VCaP (cell line): ENCODE measurements at regions not wholly inside any gene's neighbourhood (a gene's known extent, or its start where the extent isn't known, plus 50 kb on each side); places are given as distances from the start of the nearest gene placed in this dataset.

Source experiments
- H3K27ac ChIP-seq: fragments of 450-650 bp; 2 replicates; pipeline ENCODE4 v1.5.1; 2017
- TF ChIP-seq, protein P1 (sequence below): fragments of 450-650 bp; conservative IDR thresholded peaks from 2 replicates; pipeline ENCODE4 v1.5.1; 2017; ENCODE audit warnings: mild to moderate bottlenecking, moderate library complexity

DNA sequence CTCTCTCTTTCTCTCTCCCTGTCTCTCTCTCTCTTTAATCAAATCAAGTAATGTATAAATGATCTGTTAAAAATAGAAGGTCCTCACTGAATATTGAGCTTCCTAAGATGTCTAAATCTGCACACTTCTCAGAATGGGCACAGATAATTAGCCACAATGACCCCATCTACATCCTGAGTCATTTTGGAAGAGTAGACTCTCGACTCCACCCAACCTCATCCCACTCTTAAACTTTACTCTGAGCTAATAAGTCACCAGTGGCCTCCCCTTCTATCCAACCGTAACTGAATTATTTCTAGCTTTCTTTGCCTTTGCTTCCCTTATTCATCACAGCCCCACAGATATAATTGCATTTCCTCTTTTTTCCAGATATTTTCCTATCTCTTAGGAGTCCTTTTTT, 326.5 kb upstream of the ZNF717 start:
- H3K27ac ChIP-seq = no peak overlapping the region
- TF ChIP-seq, protein P1, sequence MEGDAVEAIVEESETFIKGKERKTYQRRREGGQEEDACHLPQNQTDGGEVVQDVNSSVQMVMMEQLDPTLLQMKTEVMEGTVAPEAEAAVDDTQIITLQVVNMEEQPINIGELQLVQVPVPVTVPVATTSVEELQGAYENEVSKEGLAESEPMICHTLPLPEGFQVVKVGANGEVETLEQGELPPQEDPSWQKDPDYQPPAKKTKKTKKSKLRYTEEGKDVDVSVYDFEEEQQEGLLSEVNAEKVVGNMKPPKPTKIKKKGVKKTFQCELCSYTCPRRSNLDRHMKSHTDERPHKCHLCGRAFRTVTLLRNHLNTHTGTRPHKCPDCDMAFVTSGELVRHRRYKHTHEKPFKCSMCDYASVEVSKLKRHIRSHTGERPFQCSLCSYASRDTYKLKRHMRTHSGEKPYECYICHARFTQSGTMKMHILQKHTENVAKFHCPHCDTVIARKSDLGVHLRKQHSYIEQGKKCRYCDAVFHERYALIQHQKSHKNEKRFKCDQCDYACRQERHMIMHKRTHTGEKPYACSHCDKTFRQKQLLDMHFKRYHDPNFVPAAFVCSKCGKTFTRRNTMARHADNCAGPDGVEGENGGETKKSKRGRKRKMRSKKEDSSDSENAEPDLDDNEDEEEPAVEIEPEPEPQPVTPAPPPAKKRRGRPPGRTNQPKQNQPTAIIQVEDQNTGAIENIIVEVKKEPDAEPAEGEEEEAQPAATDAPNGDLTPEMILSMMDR = no peak

DNA sequence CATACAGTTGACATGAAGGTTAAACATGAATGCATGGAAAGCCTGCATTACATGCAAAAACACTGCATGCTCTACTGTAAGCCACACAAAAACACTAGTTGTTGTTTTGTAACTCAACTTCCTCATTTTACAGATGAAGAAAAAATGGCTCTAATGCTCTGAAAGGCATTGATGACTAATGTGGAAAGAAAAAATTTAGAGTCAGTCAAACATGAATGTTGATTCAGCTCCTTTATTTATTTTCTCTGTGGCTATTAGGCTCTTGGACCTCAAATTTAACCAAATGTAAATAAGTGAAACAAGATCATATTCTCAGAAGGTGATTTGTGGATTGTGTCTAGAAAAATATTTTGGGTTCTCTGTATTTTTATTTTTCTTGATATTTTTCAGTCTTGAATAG, 336.7 kb upstream of the ZNF717 start:
- no peak overlapping the region for H3K27ac ChIP-seq
- TF ChIP-seq, protein P1 = no peak

DNA sequence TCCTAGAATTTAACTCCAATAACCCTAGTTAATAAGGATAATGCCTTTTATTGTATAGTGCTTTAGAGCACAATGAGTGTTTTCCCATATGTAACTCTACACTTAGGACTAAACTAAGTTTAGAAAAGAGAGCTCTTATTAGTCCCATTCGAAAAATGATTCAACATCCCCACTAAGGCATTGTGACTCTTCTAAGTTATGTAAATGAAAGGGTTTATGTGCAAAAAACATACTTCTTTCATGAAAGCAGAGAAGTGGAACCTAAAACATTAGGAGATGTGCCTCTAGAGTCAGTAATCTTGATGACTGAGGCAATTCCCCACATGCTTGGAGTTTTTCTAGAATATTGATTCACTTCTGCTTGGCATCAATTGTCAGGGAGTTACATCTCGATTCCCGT, 344.1 kb upstream of the ZNF717 start:
- no peak overlapping the region for H3K27ac ChIP-seq
- TF ChIP-seq, protein P1 = no peak

DNA sequence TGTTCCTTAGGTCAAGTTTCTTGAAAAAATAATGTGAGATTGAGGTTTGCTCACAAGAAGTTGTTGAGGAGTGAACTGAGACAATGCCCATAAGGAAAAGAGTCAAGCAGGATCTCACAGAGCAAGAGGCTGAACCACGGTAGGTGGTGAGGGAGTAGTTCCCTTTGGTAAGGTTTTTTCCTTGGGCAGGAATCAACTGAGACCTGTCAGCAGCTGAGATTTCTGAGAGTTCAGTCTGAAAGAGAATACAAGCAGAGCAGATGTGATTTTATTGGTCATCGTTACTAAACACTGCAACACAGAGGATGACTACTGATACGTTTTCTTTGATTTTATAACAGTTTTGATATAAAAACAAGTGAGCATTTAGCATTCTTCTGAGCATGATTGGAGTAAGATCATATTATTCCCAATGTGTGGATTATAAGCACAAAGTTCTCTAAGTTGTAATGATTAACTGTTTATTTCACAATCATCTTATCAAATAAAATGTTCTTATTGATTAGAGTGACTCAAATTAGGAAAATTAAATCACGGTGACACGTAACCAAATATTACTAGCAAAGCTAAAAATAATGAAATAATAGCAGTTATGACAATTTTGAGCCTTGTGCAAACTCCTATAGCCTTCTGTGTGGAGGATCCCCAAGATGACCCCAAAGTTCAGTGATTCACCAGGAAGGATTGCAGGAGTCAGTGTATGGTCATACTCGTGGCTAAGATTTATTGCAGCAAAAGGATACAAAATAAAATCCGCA, 346.2 kb upstream of the ZNF717 start:
- no peak overlapping the region for H3K27ac ChIP-seq
- TF ChIP-seq, protein P1 = no peak

DNA sequence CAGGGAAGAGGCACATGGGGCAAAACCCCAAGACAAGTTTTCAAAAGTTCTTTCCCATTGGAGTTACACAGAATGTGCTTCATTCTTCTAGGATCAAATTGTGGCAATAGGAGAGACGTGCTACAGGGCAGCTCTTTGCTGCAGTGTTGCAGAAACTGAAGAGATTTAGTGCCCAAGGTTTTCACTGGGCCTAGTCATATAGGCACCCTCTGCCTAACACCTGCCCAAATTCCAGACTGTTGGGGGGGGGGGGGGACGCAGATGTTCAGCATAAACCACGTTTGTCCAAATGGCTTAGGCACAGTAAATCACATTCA, 346.8 kb upstream of the ZNF717 start:
- TF ChIP-seq, protein P1 = no peak
- no peak overlapping the region for H3K27ac ChIP-seq

DNA sequence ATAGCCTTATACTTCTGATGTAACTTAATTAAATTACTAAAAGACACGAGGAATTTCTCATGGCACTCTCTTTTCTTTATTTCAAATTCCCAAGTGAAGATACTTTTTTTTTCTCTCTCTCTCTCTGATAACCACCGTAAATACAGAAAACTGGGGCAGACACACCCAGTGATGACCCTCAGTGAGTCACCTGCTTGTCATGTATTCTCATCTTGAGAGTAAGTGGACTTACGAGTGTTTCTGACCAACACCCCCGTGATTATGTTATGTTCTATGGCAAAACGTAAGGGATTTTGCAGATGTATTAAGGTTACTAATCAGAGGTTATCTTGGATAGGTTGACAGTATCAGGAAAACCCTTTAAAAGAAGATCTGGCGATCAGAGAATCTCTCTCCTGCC, 348.8 kb upstream of the ZNF717 start:
- TF ChIP-seq, protein P1 = no peak
- no peak overlapping the region for H3K27ac ChIP-seq

DNA sequence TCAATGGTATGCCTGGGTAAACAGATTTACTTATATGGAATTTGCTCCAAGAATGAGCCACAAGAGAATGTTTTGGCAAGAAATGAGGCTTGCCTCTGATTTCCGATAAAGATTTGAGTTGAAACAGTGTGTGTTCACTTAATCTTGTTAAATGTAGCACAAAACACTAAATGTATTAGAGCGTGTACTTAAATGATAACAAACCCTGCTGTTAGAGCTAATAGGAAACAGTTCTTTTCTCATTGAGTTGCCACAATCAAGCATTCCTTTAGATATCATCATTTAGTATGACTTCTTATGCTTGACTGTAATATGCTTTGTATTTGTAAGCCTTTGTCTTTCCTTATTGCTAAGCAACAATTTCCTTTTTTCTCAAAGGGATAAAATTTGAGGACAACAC, 353.6 kb upstream of the ZNF717 start:
- no peak overlapping the region for H3K27ac ChIP-seq
- TF ChIP-seq, protein P1 = no peak
